ENCODE measurements at regions not wholly inside any gene's neighbourhood (a gene's known extent, or its start where the extent isn't known, plus 50 kb on each side); places are given as distances from the start of the nearest gene placed in this dataset.
"Not testable (repeated sequence)": the region's sequence is repeated elsewhere in the genome, so short reads cannot be mapped to it uniquely, and the experiment has no call there.

GRCh38 chr4:84145176-84145575 lies 353.9 kb downstream of the NKX6-1 start:
- Histone ChIP-seq H3K4me3 (no peak overlapping the region), H3K27me3 (no peaks in the 10 kb centered on the region), H3K27ac (no peak overlapping the region), H3K9me3 (replicated peaks in 1 of 3) (no peaks in the 10 kb centered on the region), H3K4me1 (replicated peaks in 1 of 2) (no peaks in the 10 kb centered on the region), H3K36me3 (replicated peaks in 1 of 2) (no peaks in the 10 kb centered on the region)
- no peak for DNase-seq
- intact Hi-C loops (cut with DNase I), result no loop called here
- 41 to 60% (median 47%) methylated on average over 3 of the region's 3 CpGs for WGBS, 4 donors
- no peak for TF ChIP-seq POLR2A (IDR thresholded peaks at IDR 0.05)
- TF ChIP-seq, protein P1, sequence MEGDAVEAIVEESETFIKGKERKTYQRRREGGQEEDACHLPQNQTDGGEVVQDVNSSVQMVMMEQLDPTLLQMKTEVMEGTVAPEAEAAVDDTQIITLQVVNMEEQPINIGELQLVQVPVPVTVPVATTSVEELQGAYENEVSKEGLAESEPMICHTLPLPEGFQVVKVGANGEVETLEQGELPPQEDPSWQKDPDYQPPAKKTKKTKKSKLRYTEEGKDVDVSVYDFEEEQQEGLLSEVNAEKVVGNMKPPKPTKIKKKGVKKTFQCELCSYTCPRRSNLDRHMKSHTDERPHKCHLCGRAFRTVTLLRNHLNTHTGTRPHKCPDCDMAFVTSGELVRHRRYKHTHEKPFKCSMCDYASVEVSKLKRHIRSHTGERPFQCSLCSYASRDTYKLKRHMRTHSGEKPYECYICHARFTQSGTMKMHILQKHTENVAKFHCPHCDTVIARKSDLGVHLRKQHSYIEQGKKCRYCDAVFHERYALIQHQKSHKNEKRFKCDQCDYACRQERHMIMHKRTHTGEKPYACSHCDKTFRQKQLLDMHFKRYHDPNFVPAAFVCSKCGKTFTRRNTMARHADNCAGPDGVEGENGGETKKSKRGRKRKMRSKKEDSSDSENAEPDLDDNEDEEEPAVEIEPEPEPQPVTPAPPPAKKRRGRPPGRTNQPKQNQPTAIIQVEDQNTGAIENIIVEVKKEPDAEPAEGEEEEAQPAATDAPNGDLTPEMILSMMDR (IDR thresholded peaks at IDR 0.05), result no peak

DNA sequence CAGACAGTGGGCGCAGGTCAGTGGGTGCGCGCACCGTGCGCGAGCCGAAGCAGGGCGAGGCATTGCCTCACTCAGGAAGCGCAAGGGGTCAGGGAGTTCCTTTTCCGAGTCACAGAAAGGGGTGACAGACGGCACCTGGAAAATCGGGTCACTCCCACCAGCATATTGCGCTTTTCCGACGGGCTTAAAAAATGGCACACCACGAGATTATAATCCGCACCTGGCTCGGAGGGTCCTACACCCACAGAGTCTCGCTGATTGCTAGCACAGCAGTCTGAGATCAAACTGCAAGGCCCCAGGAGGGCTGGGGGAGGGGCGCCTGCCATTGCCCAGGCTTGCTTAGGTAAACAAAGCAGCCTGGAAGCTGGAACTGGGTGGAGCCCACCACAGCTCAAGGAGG lies 372.2 kb downstream of the NKX6-1 start:
- peaks cover 0 to 11% (median 0%) of the 10 kb centered on the region in 3 donors for H3K9me3 ChIP-seq (replicated peaks in 1 of 3)
- DNase-seq; H3K4me3 ChIP-seq; H3K27ac ChIP-seq; H3K36me3 ChIP-seq (replicated peaks in 1 of 2); H3K4me1 ChIP-seq (replicated peaks in 1 of 2); H3K27me3 ChIP-seq; intact Hi-C loops (cut with DNase I): not testable (repeated sequence)
- WGBS, 4 donors, result 44 to 71% (median 56%) methylated on average over 16 to 19 of the region's 20 CpGs

DNA sequence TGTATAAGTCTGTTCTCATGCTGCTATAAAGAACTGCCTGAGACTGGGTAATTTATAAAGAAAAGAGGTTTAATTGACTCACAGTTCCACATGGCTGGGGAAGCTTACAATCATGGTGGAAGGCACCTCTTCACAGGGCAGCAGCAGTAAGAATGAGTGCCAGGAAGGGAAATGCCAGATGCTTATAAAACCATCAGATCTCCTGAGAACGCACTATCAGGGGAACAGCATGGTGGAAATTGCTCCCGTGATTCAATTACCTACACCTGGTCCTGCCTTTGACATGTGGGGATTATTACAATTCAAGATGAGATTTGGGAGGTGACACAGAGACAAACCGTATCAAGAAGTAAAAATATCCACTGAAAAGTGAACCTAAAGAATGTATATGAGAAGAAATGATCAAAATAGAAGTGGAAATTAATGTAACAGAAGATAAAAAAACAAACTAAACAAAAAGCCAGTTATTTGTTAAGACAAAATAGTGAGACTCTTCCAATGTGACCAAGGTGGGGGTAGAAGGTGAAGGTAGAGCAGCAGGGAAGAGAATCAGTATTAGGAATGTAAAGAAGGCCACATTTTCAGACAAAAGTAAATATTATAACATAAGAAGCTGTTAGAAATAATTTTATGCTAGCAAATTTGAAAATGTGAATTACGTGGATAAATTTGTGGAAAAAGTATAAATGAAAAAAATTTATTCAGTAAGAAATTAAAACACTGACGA lies 372.9 kb downstream of the NKX6-1 start:
- Histone ChIP-seq H3K9me3 (replicated peaks in 1 of 3) (peaks cover 0 to 11% (median 0%) of the 10 kb centered on the region in 3 donors), H3K4me3 (no peak overlapping the region), H3K4me1 (replicated peaks in 1 of 2) (no peaks in the 10 kb centered on the region), H3K27ac (no peak overlapping the region), H3K36me3 (replicated peaks in 1 of 2) (no peaks in the 10 kb centered on the region), H3K27me3 (no peaks in the 10 kb centered on the region)
- TF ChIP-seq, protein P1 (IDR thresholded peaks at IDR 0.05), result no peak
- TF ChIP-seq POLR2A (IDR thresholded peaks at IDR 0.05), result no peak
- intact Hi-C loops (cut with DNase I), result no loop called here
- no peak for DNase-seq
- 64 to 76% (median 71%) methylated on average over 5 of the region's 5 CpGs for WGBS, 4 donors

DNA sequence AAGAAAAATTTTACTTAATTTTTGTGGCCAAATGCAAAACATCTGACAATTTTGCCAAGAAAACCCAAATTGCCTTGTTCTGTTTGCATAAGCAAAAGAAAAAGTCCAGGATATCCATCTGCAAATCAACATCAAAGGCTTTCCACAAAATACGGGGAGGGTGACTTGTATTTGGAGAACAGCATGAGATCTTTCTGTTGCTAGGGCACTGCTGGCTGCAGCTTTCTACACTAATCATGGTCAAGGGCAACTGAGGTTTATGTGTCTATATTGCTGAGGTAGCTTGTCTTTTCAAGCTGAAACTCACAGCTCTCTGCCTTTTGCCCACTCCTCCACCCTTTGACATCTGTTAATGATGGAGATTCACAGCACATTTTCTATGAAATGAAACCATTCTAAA lies 389.1 kb downstream of the NKX6-1 start:
- WGBS, 4 donors, result 11 to 36% (median 27%) methylated on average over 1 of the region's 1 CpG
- intact Hi-C loops (cut with DNase I), result no loop called here
- Histone ChIP-seq H3K27me3 (no peaks in the 10 kb centered on the region), H3K27ac (no peak overlapping the region), H3K4me3 (no peak overlapping the region), H3K9me3 (replicated peaks in 1 of 3) (no peaks in the 10 kb centered on the region), H3K4me1 (replicated peaks in 1 of 2) (no peaks in the 10 kb centered on the region), H3K36me3 (replicated peaks in 1 of 2) (no peaks in the 10 kb centered on the region)
- TF ChIP-seq, protein P1 (IDR thresholded peaks at IDR 0.05), result no peak
- TF ChIP-seq POLR2A (IDR thresholded peaks at IDR 0.05), result no peak
- DNase-seq, result no peak

GRCh38 chr4:84101653-84102625 lies 397.2 kb downstream of the NKX6-1 start:
- H3K27ac ChIP-seq; H3K4me3 ChIP-seq; intact Hi-C loops (cut with DNase I); H3K36me3 ChIP-seq (replicated peaks in 1 of 2); H3K27me3 ChIP-seq; DNase-seq; H3K9me3 ChIP-seq (replicated peaks in 1 of 3); H3K4me1 ChIP-seq (replicated peaks in 1 of 2): not testable (repeated sequence)
- 67 to 90% (median 80%) methylated on average over 9 of the region's 9 CpGs for WGBS, 4 donors
